Liver (tissue), 3 donors: ENCODE measurements at regions not wholly inside any gene's neighbourhood (a gene's known extent, or its start where the extent isn't known, plus 50 kb on each side); places are given as distances from the start of the nearest gene placed in this dataset.

ENCODE experiments used
- EGR1 ChIP-seq, 2 donors: IDR thresholded peaks; 2 replicates each; pipeline ENCODE4 v1.6.1; 2016 to 2018; ENCODE audit warnings: antibody characterized with exemption in 2 of 2, low read depth in 2 of 2
- FOXA2 ChIP-seq: IDR thresholded peaks from 2 replicates; pipeline ENCODE4 v1.6.1; 2016; ENCODE audit warnings: antibody characterized with exemption
- HNF4G ChIP-seq: IDR thresholded peaks from 2 replicates; pipeline ENCODE4 v1.6.1; 2016; ENCODE audit warnings: antibody characterized with exemption
- NR2F2 ChIP-seq: IDR thresholded peaks from 2 replicates; pipeline ENCODE4 v1.6.1; 2016; ENCODE audit warnings: antibody characterized with exemption
- RAD21 ChIP-seq, 2 donors: IDR thresholded peaks; 2 replicates each; pipeline ENCODE4 v1.6.1; 2016; ENCODE audit warnings: antibody characterized with exemption in 2 of 2, mild to moderate bottlenecking in 2 of 2
- RXRA ChIP-seq, 2 donors: IDR thresholded peaks; 2 replicates each; pipeline ENCODE4 v1.6.1; 2017 to 2018; ENCODE audit warnings: antibody characterized with exemption in 2 of 2, mild to moderate bottlenecking in 1 of 2
- TAF1 ChIP-seq: conservative IDR thresholded peaks from 2 replicates; pipeline ENCODE4 v1.6.1; 2016; ENCODE audit warnings: antibody characterized with exemption, mild to moderate bottlenecking
- YY1 ChIP-seq: IDR thresholded peaks from 2 replicates; pipeline ENCODE4 v1.6.1; 2016; ENCODE audit warnings: antibody characterized with exemption, mild to moderate bottlenecking
- ZBTB33 ChIP-seq: IDR thresholded peaks from 2 replicates; pipeline ENCODE4 v1.6.1; 2016; ENCODE audit warnings: antibody characterized with exemption
- TF ChIP-seq, protein P1 (sequence below): fragments of 150-350 bp; IDR thresholded peaks from 2 replicates; pipeline ENCODE4 v1.5.1; 2017; ENCODE audit warnings: improper control_type of control experiment, low read depth, low read length; ENCODE audit not compliant: missing input control
- TF ChIP-seq, protein P2 (sequence below): IDR thresholded peaks from 2 replicates; pipeline ENCODE4 v1.6.1; 2016; ENCODE audit warnings: antibody characterized with exemption, mild to moderate bottlenecking
- TF ChIP-seq, protein P3 (sequence below): IDR thresholded peaks from 2 replicates; pipeline ENCODE4 v1.6.1; 2016; ENCODE audit warnings: antibody characterized with exemption
- donor health status: healthy.
- donor health status: healthy.

- TF ChIP-seq, protein P1, sequence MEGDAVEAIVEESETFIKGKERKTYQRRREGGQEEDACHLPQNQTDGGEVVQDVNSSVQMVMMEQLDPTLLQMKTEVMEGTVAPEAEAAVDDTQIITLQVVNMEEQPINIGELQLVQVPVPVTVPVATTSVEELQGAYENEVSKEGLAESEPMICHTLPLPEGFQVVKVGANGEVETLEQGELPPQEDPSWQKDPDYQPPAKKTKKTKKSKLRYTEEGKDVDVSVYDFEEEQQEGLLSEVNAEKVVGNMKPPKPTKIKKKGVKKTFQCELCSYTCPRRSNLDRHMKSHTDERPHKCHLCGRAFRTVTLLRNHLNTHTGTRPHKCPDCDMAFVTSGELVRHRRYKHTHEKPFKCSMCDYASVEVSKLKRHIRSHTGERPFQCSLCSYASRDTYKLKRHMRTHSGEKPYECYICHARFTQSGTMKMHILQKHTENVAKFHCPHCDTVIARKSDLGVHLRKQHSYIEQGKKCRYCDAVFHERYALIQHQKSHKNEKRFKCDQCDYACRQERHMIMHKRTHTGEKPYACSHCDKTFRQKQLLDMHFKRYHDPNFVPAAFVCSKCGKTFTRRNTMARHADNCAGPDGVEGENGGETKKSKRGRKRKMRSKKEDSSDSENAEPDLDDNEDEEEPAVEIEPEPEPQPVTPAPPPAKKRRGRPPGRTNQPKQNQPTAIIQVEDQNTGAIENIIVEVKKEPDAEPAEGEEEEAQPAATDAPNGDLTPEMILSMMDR: no peak
- TF ChIP-seq, protein P2, sequence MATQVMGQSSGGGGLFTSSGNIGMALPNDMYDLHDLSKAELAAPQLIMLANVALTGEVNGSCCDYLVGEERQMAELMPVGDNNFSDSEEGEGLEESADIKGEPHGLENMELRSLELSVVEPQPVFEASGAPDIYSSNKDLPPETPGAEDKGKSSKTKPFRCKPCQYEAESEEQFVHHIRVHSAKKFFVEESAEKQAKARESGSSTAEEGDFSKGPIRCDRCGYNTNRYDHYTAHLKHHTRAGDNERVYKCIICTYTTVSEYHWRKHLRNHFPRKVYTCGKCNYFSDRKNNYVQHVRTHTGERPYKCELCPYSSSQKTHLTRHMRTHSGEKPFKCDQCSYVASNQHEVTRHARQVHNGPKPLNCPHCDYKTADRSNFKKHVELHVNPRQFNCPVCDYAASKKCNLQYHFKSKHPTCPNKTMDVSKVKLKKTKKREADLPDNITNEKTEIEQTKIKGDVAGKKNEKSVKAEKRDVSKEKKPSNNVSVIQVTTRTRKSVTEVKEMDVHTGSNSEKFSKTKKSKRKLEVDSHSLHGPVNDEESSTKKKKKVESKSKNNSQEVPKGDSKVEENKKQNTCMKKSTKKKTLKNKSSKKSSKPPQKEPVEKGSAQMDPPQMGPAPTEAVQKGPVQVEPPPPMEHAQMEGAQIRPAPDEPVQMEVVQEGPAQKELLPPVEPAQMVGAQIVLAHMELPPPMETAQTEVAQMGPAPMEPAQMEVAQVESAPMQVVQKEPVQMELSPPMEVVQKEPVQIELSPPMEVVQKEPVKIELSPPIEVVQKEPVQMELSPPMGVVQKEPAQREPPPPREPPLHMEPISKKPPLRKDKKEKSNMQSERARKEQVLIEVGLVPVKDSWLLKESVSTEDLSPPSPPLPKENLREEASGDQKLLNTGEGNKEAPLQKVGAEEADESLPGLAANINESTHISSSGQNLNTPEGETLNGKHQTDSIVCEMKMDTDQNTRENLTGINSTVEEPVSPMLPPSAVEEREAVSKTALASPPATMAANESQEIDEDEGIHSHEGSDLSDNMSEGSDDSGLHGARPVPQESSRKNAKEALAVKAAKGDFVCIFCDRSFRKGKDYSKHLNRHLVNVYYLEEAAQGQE: no peak
- TF ChIP-seq YY1: no peak
- TF ChIP-seq EGR1 (IDR thresholded peaks at IDR 0.05; ENCODE audit: low read depth in 2 of 2): no peak
- no peak for TF ChIP-seq RAD21 (IDR thresholded peaks at IDR 0.05)
- no peak for TF ChIP-seq NR2F2
- no peak for TF ChIP-seq TAF1
- TF ChIP-seq FOXA2: no peak
- no peak for TF ChIP-seq ZBTB33
- TF ChIP-seq, protein P3, sequence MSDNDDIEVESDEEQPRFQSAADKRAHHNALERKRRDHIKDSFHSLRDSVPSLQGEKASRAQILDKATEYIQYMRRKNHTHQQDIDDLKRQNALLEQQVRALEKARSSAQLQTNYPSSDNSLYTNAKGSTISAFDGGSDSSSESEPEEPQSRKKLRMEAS: no peak
- no peak for TF ChIP-seq RXRA (IDR thresholded peaks at IDR 0.05)
- no peak for TF ChIP-seq HNF4G
Measured at GRCh38 chr10:126839094-126839761, 66.0 kb upstream of the DOCK1 start.
